Muscle layer of duodenum (tissue), 2 donors: ENCODE measurements at regions not wholly inside any gene's neighbourhood (a gene's known extent, or its start where the extent isn't known, plus 50 kb on each side); places are given as distances from the start of the nearest gene placed in this dataset.
A peak's percentile ranks its signal among the peaks of the same experiment; 100 is the strongest.
"Not testable (repeated sequence)": the region's sequence is repeated elsewhere in the genome, so short reads cannot be mapped to it uniquely, and the experiment has no call there.

ENCODE experiments used
- H3K27ac ChIP-seq: one replicate; pipeline ENCODE4 v1.7.0; 2013; ENCODE audit warnings: mild to moderate bottlenecking, low read length
- H3K27me3 ChIP-seq: one replicate; pipeline ENCODE4 v1.7.0; 2013; ENCODE audit warnings: low read depth, mild to moderate bottlenecking, control low read depth, low read length
- H3K36me3 ChIP-seq, 2 donors: one replicate each; pipeline ENCODE4 v1.7.0; 2013; ENCODE audit warnings: low read length in 2 of 2, control low read depth in 1 of 2, mild to moderate bottlenecking in 1 of 2; ENCODE audit not compliant: insufficient read depth in 2 of 2, control insufficient read depth in 1 of 2
- H3K4me1 ChIP-seq, 2 donors: one replicate each; pipeline ENCODE4 v1.7.0; 2013; ENCODE audit warnings: low read length in 2 of 2, mild to moderate bottlenecking in 2 of 2, control low read depth in 1 of 2, moderate library complexity in 1 of 2; ENCODE audit not compliant: insufficient read depth in 2 of 2, control insufficient read depth in 1 of 2
- H3K4me3 ChIP-seq, 2 donors: one replicate each; pipeline ENCODE4 v1.7.0; 2013; ENCODE audit warnings: low read length in 2 of 2, low read depth in 1 of 2, mild to moderate bottlenecking in 1 of 2
- H3K9me3 ChIP-seq, 2 donors: one replicate each; pipeline ENCODE4 v1.7.0; 2013; ENCODE audit warnings: low read length in 2 of 2, control low read depth in 1 of 2, mild to moderate bottlenecking in 1 of 2; ENCODE audit not compliant: control insufficient read depth in 1 of 2
- donor health status: healthy.

- no peaks in the 10 kb centered on the region for H3K4me1 ChIP-seq
- no peaks in the 10 kb centered on the region for H3K9me3 ChIP-seq
- no peaks in the 10 kb centered on the region for H3K36me3 ChIP-seq
- H3K27ac ChIP-seq, result no peak overlapping the region
- no peak overlapping the region for H3K4me3 ChIP-seq
- no peaks in the 10 kb centered on the region for H3K27me3 ChIP-seq
Observed at GRCh38 chr16:86251682-86252081, 258.6 kb upstream of the FOXF1 start.

DNA sequence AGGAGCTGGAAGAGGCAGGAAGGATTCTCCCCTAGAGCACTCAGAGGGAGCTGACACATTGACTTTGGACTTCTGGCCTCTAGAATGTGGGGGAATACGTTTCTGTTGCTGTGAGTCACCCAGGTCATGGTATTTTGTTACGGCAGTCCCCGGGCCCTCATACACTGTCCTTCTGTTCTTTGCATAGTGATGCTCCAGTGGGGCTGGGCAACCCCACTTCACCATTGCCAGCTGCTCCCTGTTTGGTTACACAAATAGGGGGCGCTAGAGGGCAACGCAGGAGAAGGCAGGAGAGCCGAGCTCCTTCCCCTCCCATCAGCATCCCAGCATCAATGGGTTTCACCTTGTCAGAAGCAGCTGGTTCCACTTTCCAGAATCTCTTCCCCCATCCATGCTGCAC is 257.7 kb upstream of the FOXF1 start:
- H3K4me1 ChIP-seq, result no peaks in the 10 kb centered on the region
- H3K4me3 ChIP-seq, result no peak overlapping the region
- no peak overlapping the region for H3K27ac ChIP-seq
- no peaks in the 10 kb centered on the region for H3K9me3 ChIP-seq
- H3K27me3 ChIP-seq, result no peaks in the 10 kb centered on the region
- H3K36me3 ChIP-seq, result no peaks in the 10 kb centered on the region

GRCh38 chr16:86255966-86256365 is 254.4 kb upstream of the FOXF1 start:
- Histone ChIP-seq H3K36me3 (no peaks in the 10 kb centered on the region), H3K27ac (no peak overlapping the region), H3K4me3 (no peak overlapping the region), H3K4me1 (no peaks in the 10 kb centered on the region), H3K27me3 (no peaks in the 10 kb centered on the region), H3K9me3 (no peaks in the 10 kb centered on the region)

DNA sequence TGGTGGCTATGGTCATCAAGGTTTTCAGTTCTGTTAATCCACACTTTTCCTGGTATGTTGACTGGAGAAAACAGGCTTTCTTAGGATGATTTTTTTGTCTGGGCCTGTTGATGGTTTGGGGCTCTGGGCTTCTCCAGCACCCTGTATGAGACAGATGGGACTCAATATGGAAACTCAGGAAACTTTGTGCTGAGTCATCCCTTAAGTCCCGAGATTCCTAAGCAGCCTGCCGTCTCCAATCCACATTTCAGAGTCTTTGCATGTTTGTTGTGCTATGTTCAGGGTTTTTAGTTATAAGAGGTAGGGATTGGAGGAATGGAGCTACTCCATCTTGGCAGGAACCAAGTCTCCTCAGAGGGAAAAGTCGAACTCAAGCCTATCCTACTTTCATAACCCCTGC is 253.3 kb upstream of the FOXF1 start:
- no peaks in the 10 kb centered on the region for H3K4me1 ChIP-seq
- no peak overlapping the region for H3K4me3 ChIP-seq
- H3K27ac ChIP-seq, result no peak overlapping the region
- H3K27me3 ChIP-seq, result no peaks in the 10 kb centered on the region
- H3K36me3 ChIP-seq, result no peaks in the 10 kb centered on the region
- no peaks in the 10 kb centered on the region for H3K9me3 ChIP-seq

DNA sequence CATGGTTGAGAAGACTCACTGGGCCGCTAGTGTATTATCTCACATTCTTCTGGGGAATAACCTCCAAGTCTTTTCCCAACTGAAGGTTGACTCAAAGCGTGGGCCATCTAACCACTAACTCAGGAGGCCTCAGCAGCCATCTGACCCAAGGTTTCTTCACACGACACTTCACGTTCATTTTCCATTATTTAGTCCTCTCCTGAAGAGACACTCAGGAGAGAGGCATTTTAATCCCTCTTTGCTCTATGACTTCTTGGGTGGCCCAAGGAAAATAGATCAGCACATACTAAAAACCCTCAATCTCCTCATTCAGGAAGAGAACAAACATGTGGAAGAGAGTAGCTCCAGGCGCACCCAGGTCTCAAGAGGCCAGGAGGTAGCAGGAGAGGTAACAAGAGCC is 252.8 kb upstream of the FOXF1 start:
- Histone ChIP-seq H3K27ac (no peak overlapping the region), H3K4me1 (no peaks in the 10 kb centered on the region), H3K27me3 (no peaks in the 10 kb centered on the region), H3K36me3 (no peaks in the 10 kb centered on the region), H3K9me3 (no peaks in the 10 kb centered on the region), H3K4me3 (no peak overlapping the region)

GRCh38 chr16:86258713-86259112 is 251.6 kb upstream of the FOXF1 start:
- no peak overlapping the region for H3K4me3 ChIP-seq
- H3K36me3 ChIP-seq, result no peaks in the 10 kb centered on the region
- H3K27me3 ChIP-seq, result no peaks in the 10 kb centered on the region
- H3K4me1 ChIP-seq, result no peaks in the 10 kb centered on the region
- no peaks in the 10 kb centered on the region for H3K9me3 ChIP-seq
- peak overlapping the region; percentile 11 for H3K27ac ChIP-seq

- Histone ChIP-seq H3K27ac (peak overlapping the region; percentile 11), H3K36me3 (no peaks in the 10 kb centered on the region), H3K4me1 (no peaks in the 10 kb centered on the region), H3K27me3 (no peaks in the 10 kb centered on the region), H3K4me3 (no peak overlapping the region), H3K9me3 (no peaks in the 10 kb centered on the region)
Observed at GRCh38 chr16:86259499-86259898, 250.8 kb upstream of the FOXF1 start.

DNA sequence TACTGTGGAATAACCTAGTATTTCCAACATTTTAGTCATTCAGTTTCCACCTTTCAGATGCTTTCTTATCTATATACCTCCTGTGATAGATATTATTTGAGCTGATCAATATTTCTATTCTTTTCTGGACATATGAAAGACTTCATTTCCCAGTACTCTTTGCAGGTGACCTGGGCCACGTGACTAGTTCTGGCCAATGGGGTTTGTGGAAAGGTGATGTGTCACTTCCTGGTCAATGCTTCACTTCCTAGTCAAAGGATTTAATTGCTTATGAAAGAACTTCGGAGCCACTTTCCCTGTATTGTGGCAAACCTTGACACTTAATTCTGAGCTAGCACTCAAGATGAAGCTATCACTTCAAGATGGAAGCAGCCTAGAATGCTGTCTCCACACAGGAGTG is 248.9 kb upstream of the FOXF1 start:
- Histone ChIP-seq H3K4me3 (no peak overlapping the region), H3K4me1 (no peaks in the 10 kb centered on the region), H3K9me3 (no peaks in the 10 kb centered on the region), H3K27ac (no peak overlapping the region), H3K27me3 (no peaks in the 10 kb centered on the region), H3K36me3 (no peaks in the 10 kb centered on the region)

DNA sequence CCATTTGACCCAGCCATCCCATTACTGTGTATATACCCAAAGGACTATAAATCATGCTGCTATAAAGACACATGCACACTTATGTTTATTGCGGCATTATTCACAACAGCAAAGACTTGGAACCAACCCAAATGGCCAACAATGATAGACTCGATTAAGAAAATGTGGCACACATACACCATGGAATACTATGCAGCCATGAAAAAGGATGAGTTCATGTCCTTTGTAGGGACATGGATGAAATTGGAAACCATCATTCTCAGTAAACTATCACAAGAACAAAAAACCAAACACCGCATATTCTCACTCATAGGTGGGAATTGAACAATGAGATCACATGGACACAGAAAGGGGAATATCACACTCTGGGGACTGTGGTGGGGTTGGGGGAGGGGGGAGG is 242.7 kb upstream of the FOXF1 start:
- not testable (repeated sequence) for H3K9me3 ChIP-seq, H3K4me3 ChIP-seq, H3K27ac ChIP-seq, H3K4me1 ChIP-seq, H3K36me3 ChIP-seq, H3K27me3 ChIP-seq

- Histone ChIP-seq H3K4me1 (no peaks in the 10 kb centered on the region), H3K4me3 (no peak overlapping the region), H3K27ac (no peak overlapping the region), H3K9me3 (peaks cover 0 to 3% of the 10 kb centered on the region in 2 donors), H3K27me3 (no peaks in the 10 kb centered on the region), H3K36me3 (no peaks in the 10 kb centered on the region)
Observed at GRCh38 chr16:86270696-86271095, 239.6 kb upstream of the FOXF1 start.

GRCh38 chr16:86272744-86273143 is 237.6 kb upstream of the FOXF1 start:
- no peaks in the 10 kb centered on the region for H3K27me3 ChIP-seq
- H3K36me3 ChIP-seq, result no peaks in the 10 kb centered on the region
- no peak overlapping the region for H3K27ac ChIP-seq
- no peaks in the 10 kb centered on the region for H3K4me1 ChIP-seq
- peaks cover 0 to 3% of the 10 kb centered on the region in 2 donors for H3K9me3 ChIP-seq
- H3K4me3 ChIP-seq, result no peak overlapping the region

GRCh38 chr16:86277221-86277620 is 233.1 kb upstream of the FOXF1 start:
- no peaks in the 10 kb centered on the region for H3K4me1 ChIP-seq
- peaks cover 0 to 3% of the 10 kb centered on the region in 2 donors for H3K9me3 ChIP-seq
- no peaks in the 10 kb centered on the region for H3K27me3 ChIP-seq
- no peak overlapping the region for H3K27ac ChIP-seq
- no peaks in the 10 kb centered on the region for H3K36me3 ChIP-seq
- H3K4me3 ChIP-seq, result no peak overlapping the region
